ELF-1 (cell line): ENCODE measurements at regions not wholly inside any gene's neighbourhood (a gene's known extent, or its start where the extent isn't known, plus 50 kb on each side); places are given as distances from the start of the nearest gene placed in this dataset.

Experiments
- DNase-seq: peaks from one replicate; pipeline ENCODE4 v3.0.0-alpha.2; 2016; ENCODE audit warnings: low read depth, low spot score

DNA sequence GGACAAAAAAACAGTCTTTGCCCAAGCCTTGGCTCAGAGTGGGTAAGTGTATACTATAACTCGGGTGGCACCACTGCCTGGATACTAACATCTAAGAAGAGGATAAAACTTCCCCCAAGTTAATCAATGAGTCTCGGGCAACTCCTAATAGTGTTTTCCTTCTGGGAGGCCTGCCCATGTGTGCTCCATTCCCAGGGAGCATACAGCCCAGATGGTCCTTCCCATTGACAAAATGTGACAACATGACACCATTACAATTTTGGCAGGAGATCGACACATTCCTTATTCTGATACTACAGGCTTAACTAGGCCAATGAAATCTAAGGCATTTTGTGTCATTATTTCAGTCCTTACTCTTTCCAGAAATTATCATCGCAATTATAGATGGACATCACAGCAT, 52.7 kb upstream of the CRIM1 start:
- DNase-seq, result no peak

- DNase-seq, result no peak
Measured at GRCh38 chr2:36301843-36302242, 53.7 kb upstream of the CRIM1 start.

- DNase-seq, result no peak
Measured at GRCh38 chr2:36300697-36301096, 54.9 kb upstream of the CRIM1 start.

DNA sequence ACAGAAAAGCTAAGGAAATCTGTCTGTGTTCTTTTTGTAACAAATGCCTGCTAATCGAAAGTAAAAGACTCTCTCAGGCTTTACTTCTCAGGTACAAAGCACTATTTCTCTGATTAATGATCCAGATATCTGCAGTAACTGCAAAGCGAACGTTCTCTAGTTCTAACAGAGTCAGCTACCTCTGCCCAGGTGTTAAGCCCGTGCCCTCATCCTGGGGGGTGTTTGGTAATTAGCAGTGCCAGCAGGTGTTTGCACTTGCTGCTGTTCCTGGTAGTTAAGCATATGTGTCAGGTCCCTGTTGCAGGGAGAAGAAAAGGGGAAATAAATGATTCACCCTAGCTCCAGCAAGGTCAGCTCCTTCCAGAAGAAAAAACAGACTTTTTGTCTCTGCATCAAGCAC, 58.8 kb upstream of the CRIM1 start:
- no peak for DNase-seq

DNA sequence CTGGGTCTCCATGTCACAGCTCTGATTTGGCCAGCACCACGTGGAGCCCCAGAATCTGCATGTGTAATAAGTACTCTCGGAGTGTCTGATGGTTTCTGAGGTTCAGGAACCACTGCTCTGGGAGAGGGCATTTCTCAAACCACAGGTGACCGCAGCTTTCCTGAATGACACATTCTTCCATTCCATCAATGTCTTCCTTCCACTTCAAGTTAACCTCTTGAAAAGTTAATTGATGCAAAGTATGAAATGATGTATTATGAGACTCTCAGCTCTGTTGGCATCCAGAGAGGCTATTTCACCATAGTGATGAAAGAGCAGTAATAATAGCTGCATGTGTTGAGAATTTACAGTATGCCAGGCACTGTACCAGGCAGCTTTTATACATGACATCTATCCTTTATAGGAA, 61.3 kb upstream of the CRIM1 start:
- DNase-seq, result no peak

DNA sequence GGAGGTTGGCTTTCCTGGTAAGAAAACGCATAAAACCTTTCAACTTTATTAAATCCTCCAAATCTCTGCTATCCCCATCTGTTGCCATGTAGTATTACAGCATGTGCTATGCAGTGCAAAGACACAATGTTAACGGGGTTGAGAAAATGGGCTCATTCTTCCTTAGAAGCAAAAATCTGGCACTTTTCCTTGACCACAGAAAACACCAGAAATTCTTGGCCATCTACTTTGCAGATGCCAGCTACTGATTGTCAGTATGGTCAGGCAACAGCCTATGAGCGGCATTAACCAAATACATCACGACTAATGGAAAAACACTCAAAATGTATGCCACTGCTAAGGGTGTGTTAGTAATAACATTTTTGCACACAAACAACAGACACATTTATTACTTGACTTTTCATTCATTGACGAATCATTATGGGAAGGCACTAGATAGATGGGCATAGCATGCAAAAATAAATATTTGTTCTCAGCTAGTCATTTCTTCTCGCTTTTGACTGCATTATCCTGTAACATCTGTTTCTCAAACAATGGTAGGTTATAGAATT, 65.2 kb upstream of the CRIM1 start:
- no peak for DNase-seq

- no peak for DNase-seq
Measured at GRCh38 chr2:36289731-36290130, 65.8 kb upstream of the CRIM1 start.

GRCh38 chr2:36287363-36288275, 68.0 kb upstream of the CRIM1 start:
- DNase-seq, result no peak

- DNase-seq, result peak; percentile 23
Measured at GRCh38 chr2:36279506-36279905, 76.1 kb upstream of the CRIM1 start.

DNA sequence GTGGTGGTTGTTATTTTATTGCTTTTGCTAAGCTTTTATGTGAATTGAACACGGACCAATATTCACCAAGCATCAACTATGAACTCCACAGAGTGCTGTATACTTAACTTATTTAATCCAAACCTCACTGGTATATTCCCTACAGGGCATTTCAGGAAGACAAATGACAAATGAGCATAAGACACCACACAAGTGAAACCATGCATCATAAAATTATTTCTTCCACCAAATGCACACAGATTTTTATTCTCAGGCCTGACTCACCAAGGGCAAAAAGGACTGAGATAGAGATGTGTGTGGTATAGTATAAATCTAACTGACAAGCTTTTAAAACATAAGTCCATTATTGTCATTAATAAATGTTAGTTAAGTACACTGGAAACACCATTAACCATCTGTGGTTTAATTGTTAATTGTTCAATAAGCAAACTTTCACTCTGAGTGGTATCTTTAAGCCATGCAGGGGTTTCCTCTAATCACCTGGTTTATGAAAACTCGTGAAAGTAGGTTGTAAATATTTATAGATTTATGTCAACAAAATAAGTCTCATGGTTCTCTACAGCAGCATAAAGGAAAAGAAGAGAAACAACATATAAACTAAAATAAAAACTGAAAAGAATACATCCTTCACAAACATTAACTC, 77.6 kb upstream of the CRIM1 start:
- no peak for DNase-seq

- no peak for DNase-seq
Measured at GRCh38 chr2:36277146-36277808, 78.3 kb upstream of the CRIM1 start.

- DNase-seq, result no peak
Measured at GRCh38 chr2:36271266-36271665, 84.3 kb upstream of the CRIM1 start.

GRCh38 chr2:36270758-36271157, 84.8 kb upstream of the CRIM1 start:
- DNase-seq, result peak; percentile 56

DNA sequence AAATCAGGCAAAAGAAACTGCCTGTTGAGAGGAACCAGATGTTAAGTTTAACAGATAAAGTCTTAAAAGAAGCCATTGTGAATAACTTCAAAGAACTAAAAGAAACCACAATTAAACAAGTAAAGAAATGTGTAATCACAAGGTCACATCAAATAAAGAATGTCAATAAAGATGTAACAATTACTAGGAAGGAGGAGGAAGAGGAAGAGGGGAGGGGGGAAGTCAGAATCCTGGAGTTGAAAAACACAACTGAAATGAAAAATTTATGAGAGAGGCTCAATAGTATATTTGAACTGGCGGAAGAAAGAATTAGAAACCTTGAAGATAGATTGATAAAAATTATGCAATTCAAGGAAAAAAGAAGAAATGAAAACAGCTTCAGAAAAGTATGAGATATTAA, 88.4 kb upstream of the CRIM1 start:
- DNase-seq, result no peak

DNA sequence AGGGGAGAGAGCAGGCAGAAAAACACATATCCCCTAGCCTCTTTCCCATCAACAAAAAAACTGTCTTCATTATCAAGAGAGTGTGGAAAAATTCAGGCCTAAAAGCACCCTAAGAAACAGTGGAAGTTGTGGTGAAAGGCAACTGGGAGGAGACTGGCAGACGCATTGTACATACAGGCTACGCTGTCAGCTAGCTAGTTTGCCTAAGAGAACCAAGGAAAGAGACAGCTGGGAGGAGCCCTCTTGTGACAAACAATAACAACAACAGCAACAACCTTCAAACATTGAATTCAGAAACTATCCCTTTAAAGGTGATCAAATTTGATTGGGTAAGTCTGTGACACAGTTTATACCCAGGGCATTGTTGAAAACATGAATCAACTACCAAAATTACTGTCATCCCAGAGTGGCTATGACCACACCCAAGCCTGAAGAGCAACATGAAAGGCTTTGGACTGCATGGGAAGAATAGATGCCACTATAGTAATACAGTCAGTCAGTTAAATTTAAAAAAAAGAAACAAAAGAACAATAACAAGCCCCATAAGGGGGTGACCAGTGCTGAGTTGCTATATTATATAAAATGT, 88.9 kb upstream of the CRIM1 start:
- DNase-seq, result no peak

- DNase-seq, result no peak
Measured at GRCh38 chr2:36262581-36262980, 93.0 kb upstream of the CRIM1 start.

DNA sequence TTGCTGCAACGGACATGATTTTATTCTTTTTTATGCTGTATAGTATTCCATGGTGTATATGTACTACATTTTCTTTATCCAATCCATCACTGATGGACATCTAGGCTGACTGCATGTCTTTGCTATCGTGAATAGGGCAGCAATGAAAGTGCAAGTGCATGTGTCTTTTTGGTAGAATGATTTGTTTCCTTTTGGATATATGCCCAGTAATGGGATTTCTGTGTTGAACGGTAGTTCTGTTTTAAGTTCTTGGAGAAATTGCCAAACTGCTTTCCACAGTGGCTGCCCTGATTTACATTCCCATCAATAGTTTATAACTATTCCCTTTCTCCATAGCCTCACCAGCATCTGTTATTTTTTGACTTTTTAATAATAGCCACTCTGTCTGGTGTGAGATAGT, 99.7 kb upstream of the CRIM1 start:
- DNase-seq, result no peak

DNA sequence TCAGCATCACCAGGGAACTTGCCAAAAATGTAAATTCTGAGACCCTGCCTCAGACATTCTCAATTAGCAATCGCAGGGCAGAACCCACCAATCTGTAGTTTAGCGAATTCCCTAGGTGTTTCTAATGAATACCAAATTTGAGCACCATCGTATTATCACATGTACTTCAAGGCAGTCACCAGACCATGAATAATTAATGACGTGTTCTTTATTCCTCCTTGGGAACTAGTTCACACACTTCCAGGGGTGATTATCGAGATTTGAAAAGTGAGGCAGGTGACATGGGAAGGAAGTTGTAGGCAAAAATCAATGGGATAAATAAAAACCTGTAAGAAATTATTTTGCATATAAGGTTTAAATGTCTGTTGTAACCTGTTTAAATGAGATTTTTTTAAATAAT, 102.5 kb upstream of the CRIM1 start:
- DNase-seq, result no peak

DNA sequence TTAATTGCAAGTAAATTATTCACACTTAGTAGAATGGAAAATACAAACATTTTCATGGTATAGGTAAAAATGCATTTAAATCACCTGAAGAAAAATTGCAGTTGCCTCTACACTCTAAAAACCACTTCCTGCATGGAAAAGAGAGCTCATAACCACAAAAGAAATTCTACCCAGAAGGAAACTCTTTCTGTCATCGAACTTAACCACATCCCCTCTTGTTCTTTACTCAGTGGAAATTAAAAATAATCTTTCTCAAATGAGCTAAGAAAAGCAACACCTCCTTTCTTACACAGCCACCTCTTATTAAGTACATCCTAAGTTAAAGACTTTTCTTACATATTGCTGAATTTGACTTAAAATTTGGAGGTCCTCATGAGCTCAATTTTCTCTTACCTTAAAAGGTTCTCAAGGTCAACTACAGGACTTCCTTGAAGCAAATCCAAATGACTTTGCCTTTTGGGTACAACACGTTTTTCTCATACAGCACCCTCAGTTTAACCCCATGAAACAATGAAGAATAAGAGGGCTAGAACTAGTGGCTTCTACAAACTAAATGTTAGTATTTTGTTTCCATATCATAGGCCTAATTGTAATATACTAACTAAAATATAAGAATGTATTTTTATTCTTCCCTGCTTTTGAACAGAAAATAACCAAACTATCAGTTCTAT, 109.1 kb upstream of the CRIM1 start:
- no peak for DNase-seq

- no peak for DNase-seq
Measured at GRCh38 chr2:36245651-36246050, 109.9 kb upstream of the CRIM1 start.

GRCh38 chr2:36238106-36238505, 117.5 kb upstream of the CRIM1 start:
- no peak for DNase-seq
